Colonic mucosa (tissue), 4 donors: ENCODE measurements at regions not wholly inside any gene's neighbourhood (a gene's known extent, or its start where the extent isn't known, plus 50 kb on each side); places are given as distances from the start of the nearest gene placed in this dataset.

ENCODE experiments used
- DNase-seq: peaks from one replicate; pipeline ENCODE4 v3.0.0-alpha.2; 2020
- H3K27ac ChIP-seq: fragments of 200-600 bp; one replicate; pipeline ENCODE4 v1.8.0; 2021
- H3K27me3 ChIP-seq: fragments of 200-600 bp; one replicate; pipeline ENCODE4 v1.8.0; 2021
- H3K36me3 ChIP-seq: fragments of 200-600 bp; one replicate; pipeline ENCODE4 v1.8.0; 2021
- H3K4me1 ChIP-seq: fragments of 200-600 bp; one replicate; pipeline ENCODE4 v1.8.0; 2021; ENCODE audit warnings: mild to moderate bottlenecking
- H3K4me3 ChIP-seq: fragments of 200-600 bp; one replicate; pipeline ENCODE4 v1.8.0; 2021
- H3K9ac ChIP-seq, 2 donors: one replicate each; pipeline ENCODE4 v1.7.0; 2013; ENCODE audit warnings: control low read depth in 2 of 2, low read depth in 2 of 2, low read length in 2 of 2
- H3K9me3 ChIP-seq: fragments of 200-600 bp; one replicate; pipeline ENCODE4 v1.8.0; 2021
- CTCF ChIP-seq: fragments of 200-600 bp; IDR thresholded peaks from one replicate; pipeline ENCODE4 v1.8.0; 2022; ENCODE audit warnings: antibody characterized with exemption, mild to moderate bottlenecking
- intact Hi-C: fragments of 100-400 bp; cut with DNase I; formaldehyde crosslinking; loops from one replicate; pipeline ENCODE4 v1.14.1; 2022
- donor health status: healthy.
- donor health status: DM: no; HTN: no; CAD: no.
- donor health status: DM: no; HTN: no; CAD: no.

- no peaks in the 10 kb centered on the region for H3K36me3 ChIP-seq
- TF ChIP-seq CTCF: no peak
- DNase-seq: no peak
Measured at GRCh38 chr3:61454801-61455200, 106.6 kb upstream of the PTPRG start.

GRCh38 chr3:61460636-61461035 lies 100.7 kb upstream of the PTPRG start:
- no peak for DNase-seq
- no peak overlapping the region for H3K4me3 ChIP-seq
- H3K9ac ChIP-seq: no peak overlapping the region
- H3K9me3 ChIP-seq: no peaks in the 10 kb centered on the region
- no peaks in the 10 kb centered on the region for H3K27me3 ChIP-seq
- H3K27ac ChIP-seq: no peak overlapping the region
- no peaks in the 10 kb centered on the region for H3K4me1 ChIP-seq
- H3K36me3 ChIP-seq: no peaks in the 10 kb centered on the region
- intact Hi-C loops: no loop called here
- no peak for TF ChIP-seq CTCF

More at GRCh38 chr3:61454801-61455200, 106.6 kb upstream of the PTPRG start:
- Histone ChIP-seq H3K9me3 (no peaks in the 10 kb centered on the region), H3K27ac (no peak overlapping the region), H3K4me3 (no peak overlapping the region), H3K9ac (no peak overlapping the region), H3K4me1 (no peaks in the 10 kb centered on the region), H3K27me3 (no peaks in the 10 kb centered on the region)
- intact Hi-C loops: no loop called here

- no peaks in the 10 kb centered on the region for H3K36me3 ChIP-seq
- DNase-seq: no peak
- intact Hi-C loops: no loop called here
- H3K4me1 ChIP-seq: no peaks in the 10 kb centered on the region
- no peaks in the 10 kb centered on the region for H3K27me3 ChIP-seq
- H3K9ac ChIP-seq: no peak overlapping the region
- no peak for TF ChIP-seq CTCF
- no peak overlapping the region for H3K27ac ChIP-seq
- no peak overlapping the region for H3K4me3 ChIP-seq
- H3K9me3 ChIP-seq: no peaks in the 10 kb centered on the region
Measured at GRCh38 chr3:61463191-61463590, 98.2 kb upstream of the PTPRG start.

GRCh38 chr3:61464518-61465140 lies 96.7 kb upstream of the PTPRG start:
- Histone ChIP-seq H3K27ac (no peak overlapping the region), H3K4me1 (no peaks in the 10 kb centered on the region), H3K36me3 (no peaks in the 10 kb centered on the region), H3K27me3 (no peaks in the 10 kb centered on the region), H3K9me3 (no peaks in the 10 kb centered on the region), H3K9ac (no peak overlapping the region), H3K4me3 (no peak overlapping the region)
- DNase-seq: no peak
- TF ChIP-seq CTCF: no peak
- intact Hi-C loops: no loop called here

- H3K27me3 ChIP-seq: no peaks in the 10 kb centered on the region
- no peaks in the 10 kb centered on the region for H3K36me3 ChIP-seq
- no peaks in the 10 kb centered on the region for H3K9me3 ChIP-seq
- H3K4me1 ChIP-seq: no peaks in the 10 kb centered on the region
- H3K27ac ChIP-seq: no peak overlapping the region
- H3K9ac ChIP-seq: no peak overlapping the region
- H3K4me3 ChIP-seq: no peak overlapping the region
- no peak for TF ChIP-seq CTCF
- intact Hi-C loops: no loop called here
- DNase-seq: no peak
Measured at GRCh38 chr3:61466357-61466756, 95.0 kb upstream of the PTPRG start.
